GM12872 (cell line): ENCODE measurements at regions not wholly inside any gene's neighbourhood (a gene's known extent, or its start where the extent isn't known, plus 50 kb on each side); places are given as distances from the start of the nearest gene placed in this dataset.

Experiments
- CTCF ChIP-seq: IDR thresholded peaks from 3 replicates; pipeline ENCODE4 v1.5.1; 2011; ENCODE audit warnings: low read depth, mild to moderate bottlenecking, low read length, moderate library complexity; ENCODE audit not compliant: insufficient read depth

GRCh38 chr3:194235160-194235559, 99.2 kb downstream of the HES1 start:
- no peak for TF ChIP-seq CTCF

GRCh38 chr3:194237110-194237509, 101.2 kb downstream of the HES1 start:
- no peak for TF ChIP-seq CTCF

GRCh38 chr3:194240766-194241165, 104.8 kb downstream of the HES1 start:
- no peak for TF ChIP-seq CTCF

GRCh38 chr3:194243172-194243837, 107.4 kb downstream of the HES1 start:
- TF ChIP-seq CTCF: no peak

GRCh38 chr3:194244167-194244566, 107.0 kb downstream of the CPN2 start:
- no peak for TF ChIP-seq CTCF

GRCh38 chr3:194245474-194245873, 105.7 kb downstream of the CPN2 start:
- TF ChIP-seq CTCF: no peak

GRCh38 chr3:194245975-194246561, 105.1 kb downstream of the CPN2 start:
- TF ChIP-seq CTCF: no peak
